Esophagus squamous epithelium (tissue), 4 donors: ENCODE measurements at regions not wholly inside any gene's neighbourhood (a gene's known extent, or its start where the extent isn't known, plus 50 kb on each side); places are given as distances from the start of the nearest gene placed in this dataset.

Source experiments
- POLR2A ChIP-seq, 4 donors: fragments of 450-650 bp; IDR thresholded peaks; one replicate each; pipeline ENCODE4 v1.6.1; 2017; ENCODE audit warnings: antibody characterized with exemption in 4 of 4, mild to moderate bottlenecking in 4 of 4, moderate library complexity in 3 of 4
- TF ChIP-seq, protein P1 (sequence below), 6 experiments: fragments of 450-650 bp in 4 of 6; fragments of 200-600 bp in 2 of 6; sonication (generic) in 2 of 6; IDR thresholded peaks; one replicate each; pipeline ENCODE4 v1.5.1; 2016 to 2019; ENCODE audit warnings: antibody characterized with exemption in 6 of 6, mild to moderate bottlenecking in 4 of 6, moderate library complexity in 4 of 6

DNA sequence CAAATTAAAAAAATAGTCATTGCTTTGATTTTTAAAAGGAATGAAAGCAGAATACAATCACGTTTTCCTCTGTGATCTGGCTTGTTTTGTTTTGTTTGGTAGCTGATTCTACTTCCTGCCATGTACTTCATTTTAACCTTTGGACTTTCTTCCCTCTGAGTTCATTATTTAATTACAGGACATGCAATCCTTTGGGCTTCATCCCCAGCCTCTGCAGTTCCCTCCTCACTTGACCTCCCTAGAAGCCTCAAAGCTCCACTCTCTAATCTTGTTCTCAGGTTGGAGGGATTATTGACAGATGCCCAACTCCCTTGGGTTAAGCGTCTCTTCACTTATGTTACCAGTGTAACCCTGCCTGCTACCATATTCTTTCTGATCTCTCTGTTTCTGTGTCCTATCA, 967.9 kb upstream of the SEL1L start:
- TF ChIP-seq, protein P1, sequence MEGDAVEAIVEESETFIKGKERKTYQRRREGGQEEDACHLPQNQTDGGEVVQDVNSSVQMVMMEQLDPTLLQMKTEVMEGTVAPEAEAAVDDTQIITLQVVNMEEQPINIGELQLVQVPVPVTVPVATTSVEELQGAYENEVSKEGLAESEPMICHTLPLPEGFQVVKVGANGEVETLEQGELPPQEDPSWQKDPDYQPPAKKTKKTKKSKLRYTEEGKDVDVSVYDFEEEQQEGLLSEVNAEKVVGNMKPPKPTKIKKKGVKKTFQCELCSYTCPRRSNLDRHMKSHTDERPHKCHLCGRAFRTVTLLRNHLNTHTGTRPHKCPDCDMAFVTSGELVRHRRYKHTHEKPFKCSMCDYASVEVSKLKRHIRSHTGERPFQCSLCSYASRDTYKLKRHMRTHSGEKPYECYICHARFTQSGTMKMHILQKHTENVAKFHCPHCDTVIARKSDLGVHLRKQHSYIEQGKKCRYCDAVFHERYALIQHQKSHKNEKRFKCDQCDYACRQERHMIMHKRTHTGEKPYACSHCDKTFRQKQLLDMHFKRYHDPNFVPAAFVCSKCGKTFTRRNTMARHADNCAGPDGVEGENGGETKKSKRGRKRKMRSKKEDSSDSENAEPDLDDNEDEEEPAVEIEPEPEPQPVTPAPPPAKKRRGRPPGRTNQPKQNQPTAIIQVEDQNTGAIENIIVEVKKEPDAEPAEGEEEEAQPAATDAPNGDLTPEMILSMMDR (IDR thresholded peaks at IDR 0.05): no peak
- TF ChIP-seq POLR2A (IDR thresholded peaks at IDR 0.05): no peak
